ELR (cell line): ENCODE measurements at regions not wholly inside any gene's neighbourhood (a gene's known extent, or its start where the extent isn't known, plus 50 kb on each side); places are given as distances from the start of the nearest gene placed in this dataset.

Source experiments
- DNase-seq: peaks from one replicate; pipeline ENCODE4 v3.0.0-alpha.2; 2015; ENCODE audit warnings: low read depth

DNA sequence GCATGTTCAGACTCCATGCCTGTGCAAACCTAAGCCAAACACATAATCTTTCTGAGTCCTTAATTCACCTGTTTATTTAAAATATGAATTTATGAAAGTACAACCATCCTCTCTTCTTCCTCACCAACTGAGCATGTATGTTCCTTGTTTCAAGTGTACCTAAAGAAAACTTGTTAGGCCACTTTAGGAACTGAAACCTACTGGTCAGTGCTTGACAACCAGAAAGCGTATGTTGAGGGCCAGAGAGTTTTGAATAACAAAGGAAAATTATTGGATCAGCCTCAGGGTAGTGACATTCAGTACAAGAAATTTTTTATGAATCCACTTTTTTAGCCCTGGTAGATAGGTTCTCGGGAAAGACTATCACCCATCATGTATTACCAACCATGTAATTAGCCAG lies 847.6 kb upstream of the CELF4 start:
- DNase-seq, result no peak

DNA sequence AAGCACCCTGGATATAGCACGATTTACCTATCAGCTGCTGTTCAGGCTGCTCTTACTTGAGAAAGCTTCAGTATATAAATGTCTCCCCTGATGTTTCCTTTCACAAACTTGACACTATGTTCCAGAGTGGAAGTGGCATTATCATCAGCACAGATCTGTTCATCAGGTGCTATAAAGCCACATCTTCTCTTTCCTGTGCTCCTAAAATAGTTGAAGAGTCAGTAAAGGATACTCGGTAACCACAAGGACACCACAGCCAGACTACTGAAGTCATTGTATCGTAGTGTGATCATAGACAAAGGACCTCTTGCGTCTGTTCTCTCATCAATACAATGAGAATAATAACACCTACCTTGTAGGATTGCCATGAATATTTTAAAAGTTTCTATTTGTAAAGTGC lies 841.0 kb upstream of the CELF4 start:
- no peak for DNase-seq

DNA sequence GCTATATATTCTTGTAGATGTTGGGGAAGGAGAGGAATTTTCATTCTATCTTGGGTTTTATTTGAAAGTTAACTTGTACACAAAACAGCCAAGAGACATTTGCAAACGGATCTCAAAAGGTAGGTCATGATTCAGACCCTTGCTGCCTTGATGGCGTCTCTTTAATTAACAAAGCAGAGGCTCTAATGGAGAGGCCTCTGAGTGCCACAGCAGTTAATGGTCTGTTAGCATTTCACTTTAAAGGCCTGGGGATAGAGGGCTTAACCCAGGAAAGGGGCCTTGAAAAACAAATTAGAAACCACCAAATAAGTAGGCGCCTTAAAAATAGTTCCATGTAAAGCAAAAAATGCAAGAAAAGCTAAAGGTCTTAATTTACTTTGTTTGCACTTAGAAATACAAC lies 836.9 kb upstream of the CELF4 start:
- no peak for DNase-seq

DNA sequence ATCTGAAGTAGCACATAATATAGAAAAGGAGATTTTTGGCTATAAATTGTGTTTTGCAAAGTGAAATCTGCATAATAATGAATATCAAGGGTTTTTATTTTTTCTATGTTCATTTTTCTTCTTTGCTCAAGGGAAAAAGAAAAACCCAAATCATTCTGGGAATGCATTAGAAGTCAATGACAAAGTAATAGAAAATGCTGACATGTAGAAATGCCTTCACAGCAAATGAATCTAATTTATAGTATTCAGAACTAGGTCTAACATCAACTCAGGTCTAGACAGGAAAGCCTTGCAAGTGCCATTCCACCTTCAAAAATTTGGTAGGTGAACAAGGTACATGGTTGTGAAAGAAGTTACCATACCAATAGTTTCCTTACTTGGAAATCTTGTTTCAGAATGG lies 831.5 kb upstream of the CELF4 start:
- DNase-seq, result no peak

DNA sequence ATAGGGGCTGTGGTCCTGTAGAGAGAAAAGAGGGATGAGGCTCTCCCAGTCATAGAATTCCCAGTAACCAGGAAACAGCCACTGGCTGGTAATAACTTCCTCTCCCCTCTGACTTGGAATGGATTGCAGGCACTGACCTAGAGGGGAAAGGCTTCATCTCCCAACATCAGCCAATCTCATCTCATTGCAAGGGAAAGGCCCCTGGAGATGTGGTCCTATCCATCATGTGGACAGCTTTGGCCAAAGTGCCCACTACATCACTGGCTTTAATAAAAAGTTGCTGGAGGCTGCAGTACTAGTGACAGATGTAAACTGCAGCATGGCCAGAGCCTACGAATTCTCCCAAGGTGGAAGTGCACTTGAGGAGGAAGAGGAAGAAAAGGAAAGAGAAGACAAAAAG lies 820.5 kb upstream of the CELF4 start:
- DNase-seq, result no peak

DNA sequence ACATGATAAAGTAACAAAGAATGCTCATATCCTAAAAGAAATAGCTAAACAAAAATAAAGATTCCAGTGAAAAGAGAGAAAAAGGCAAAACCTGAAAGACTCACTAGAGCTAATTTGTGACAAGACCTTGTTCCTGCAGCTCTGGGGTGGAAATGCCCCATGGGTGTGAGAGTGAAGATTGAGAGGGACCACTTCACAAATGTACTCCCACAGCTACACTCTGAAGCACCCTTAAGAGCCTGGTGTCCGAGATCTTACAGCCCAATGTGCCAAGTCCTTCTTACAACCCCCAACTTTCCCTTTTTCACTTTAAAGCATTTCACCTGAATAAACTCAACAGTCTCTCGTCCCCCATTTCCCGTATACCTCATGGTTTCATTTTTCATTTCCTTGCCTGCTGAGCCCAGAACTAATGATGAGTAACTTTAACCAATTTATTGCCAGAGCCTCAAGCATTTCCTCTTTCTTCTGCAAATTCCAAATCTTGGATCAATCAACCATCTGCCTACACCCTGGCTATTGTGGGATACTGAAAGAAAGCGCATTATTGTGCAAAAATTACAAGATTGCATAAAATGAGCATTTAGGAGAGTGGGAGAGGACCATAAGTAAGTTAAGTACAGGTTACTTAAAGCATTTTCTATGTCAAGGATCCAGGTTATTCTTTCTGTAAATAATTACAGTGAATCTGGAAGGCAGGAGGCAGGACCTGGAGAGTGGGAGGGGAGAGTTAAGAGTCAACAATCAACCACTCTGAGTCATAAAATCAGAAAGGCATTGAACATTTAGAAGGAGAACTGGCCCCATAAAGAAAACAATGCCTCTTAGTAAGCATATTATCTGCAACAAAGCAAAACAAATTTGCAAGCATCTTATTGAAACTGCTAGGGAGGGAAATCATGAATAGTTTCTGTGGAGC lies 804.4 kb upstream of the CELF4 start:
- DNase-seq, result no peak

DNA sequence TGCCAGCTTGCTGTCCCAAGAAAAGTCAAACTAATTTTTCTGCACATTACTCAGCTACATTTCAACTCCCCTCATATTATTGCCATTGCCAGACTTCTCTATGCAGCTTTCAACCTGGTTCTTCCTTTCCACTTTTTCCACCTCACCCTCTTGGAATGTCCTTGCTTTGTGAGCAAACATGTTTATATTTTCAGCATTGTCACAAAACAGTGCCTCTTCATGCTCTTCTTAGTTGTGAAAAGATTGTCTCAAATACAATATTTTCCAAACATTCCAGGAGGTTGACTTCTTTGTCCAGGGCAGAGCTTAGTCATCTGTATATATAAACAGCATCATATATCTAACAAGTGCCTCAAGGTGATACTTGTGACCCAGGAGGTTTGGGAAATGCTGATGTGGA lies 803.3 kb upstream of the CELF4 start:
- DNase-seq, result no peak

DNA sequence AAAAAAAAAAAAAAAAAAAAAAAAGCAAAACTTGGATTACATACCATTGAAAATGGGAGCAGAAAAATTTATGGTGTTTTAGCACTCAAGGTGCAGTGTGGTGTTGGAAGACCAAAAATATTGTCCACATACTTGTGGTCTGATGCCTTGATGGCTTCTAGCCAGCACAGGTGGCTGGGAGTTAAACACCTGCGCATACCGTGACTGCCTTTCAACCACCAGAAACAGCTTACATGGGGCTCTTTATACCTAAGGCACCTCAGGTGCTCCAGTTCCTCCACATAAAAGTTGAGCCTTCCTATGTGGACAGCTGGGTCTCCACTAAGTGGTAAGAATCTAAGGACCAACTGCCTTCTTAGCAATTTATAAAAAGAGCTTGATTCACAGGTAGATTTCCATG lies 802.6 kb upstream of the CELF4 start:
- DNase-seq, result no peak

DNA sequence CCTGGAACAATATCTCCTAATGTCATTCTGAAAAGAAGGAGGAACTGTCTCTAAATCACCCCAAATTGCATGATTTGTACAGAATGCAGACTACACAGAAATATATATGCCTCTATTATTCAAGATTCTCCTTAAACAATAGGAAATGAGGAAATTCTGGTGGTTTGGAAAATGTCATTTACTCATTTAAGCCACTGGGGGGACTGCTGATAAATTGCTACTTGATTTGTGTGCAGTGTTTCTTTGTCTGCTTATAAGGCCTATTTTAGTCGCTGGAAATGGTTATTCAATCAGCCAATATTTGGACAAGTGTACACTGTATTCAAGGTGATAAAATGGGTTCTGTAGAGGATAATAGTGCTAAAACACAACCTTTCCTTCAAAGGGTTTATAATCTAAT lies 801.9 kb upstream of the CELF4 start:
- DNase-seq, result no peak

DNA sequence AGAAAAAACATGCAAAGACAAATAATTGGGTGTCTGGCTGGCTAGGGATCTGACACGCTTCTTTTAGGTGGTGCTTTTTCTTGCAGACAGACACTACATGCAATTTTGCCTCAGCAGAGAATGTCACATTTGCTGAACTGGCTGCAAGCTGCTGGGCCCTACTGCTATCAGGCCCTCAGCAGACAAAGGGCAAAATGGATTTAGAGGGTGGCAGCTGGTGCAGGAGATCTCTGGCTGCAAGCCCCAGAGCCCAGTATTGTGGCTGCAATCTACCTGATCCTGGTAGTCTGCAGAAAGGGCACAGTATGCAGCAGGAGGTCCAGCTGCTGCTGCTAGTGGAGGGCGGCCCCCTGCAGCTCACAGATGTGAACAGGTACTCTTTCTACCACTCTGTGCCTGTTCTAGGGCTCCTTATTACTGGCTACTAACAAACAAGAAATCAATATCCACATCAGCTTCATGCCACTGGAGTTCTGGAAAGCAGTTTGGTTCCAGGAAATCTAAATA lies 796.7 kb upstream of the CELF4 start:
- no peak for DNase-seq

DNA sequence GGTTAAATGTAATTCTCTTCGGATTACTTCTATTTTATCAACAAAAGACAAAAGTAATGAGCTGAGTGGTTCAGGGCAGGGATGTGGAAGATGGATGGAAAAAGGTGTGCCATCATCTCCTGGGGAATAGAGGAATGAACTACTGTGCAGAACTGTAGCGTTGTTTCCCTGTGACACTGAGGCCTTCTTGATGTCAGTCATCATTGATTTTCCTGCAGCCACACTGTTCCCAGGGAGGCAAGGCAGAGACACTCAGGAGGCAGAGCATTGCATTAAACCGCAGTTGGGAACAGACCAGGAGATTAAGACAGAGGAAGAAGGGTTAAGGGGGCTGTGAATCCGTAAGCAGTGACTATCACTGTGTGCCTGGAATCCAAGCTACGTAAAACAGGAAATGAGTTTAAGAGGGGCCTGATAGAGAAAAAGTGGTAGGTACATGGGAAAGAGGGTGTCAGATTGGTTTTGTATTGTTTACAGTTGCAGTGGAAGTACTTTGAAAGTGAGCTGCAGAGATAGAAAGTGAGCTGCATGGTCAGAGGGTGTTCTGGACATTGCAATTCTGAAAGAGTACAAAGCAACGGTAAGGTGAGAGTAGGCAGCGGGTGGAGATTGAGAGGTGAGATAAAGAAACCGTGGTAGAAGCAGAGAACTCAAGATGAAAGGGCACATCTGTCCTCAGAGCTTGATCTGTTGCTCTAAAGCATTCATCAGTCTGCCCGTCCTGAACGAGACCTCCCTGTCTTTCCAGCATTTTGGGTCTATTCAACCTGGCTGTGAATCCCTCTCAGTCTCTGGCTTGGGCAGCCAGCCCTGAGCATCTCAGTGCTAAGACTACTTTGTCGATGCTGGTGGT lies 793.4 kb upstream of the CELF4 start:
- no peak for DNase-seq

DNA sequence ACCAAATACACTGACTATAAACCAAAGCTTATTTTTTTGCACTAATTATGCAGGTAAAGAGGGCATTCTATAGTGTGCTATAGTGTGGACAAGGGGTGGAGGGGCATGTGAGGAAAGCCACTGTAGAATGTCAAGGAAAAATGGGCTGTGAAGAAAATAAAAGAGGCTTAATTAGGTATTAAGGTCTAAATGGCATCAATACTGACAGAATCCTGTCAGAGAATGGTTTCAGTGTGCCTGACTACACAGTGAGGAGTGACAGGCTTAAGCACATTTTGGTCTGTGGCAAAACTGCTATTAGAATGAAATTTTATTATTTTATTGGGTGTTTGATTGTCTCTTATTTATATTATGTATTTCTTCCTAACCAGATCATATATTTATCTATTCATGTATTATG lies 787.6 kb upstream of the CELF4 start:
- no peak for DNase-seq

DNA sequence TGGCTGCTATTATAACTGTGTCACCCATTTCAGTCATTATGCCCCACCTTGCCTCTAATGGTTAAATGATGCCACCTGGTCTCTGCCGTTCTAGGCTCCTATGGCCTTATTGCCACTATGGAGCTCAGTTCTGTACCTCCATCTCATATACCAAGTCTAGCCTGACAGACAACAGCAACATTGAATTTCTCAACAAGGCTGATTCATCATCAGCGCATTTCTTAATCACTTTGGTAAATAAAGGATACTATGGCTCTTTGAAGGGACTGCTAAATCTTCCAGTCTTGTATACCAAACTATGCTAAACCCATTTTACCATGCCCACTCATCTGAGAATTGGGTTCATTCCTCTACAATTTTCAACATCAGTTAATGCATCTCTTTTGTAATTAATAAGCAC lies 784.5 kb upstream of the CELF4 start:
- no peak for DNase-seq

DNA sequence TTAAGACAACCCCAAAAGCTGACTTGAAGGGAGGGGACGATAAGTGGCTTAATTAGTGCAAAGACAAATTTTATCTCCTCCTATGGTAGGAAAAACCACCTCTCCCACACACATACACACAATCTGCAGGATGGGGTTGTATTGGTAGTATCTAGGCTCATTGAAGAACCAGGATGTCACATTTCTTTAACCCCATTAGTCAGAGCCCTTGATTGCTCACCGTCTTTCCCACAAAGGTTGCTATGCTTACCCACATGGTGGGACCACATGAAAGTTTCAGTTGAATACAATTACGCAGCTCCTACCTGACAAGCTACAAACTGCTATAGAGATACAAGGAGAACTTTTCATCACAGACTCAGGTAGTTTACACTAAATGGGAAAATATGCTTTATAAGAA lies 765.0 kb upstream of the CELF4 start:
- no peak for DNase-seq

DNA sequence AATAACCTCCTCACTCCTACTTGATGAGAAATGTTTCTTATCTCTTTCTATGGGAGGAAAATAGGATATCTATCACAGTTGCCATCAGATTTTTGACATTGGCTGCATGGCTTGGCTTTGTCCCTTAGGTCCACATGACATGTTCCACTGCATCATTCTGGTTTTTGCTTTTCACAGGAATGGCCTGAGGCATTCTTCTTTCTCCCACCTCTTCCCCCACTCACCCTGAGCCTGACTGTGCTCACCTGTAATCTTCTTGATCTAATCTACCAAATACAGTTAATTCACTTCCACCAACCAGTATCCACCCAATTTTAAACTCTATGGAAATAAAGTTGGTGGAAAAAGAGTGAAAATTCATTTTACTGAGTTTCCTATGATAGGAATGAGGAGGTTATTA lies 763.5 kb upstream of the CELF4 start:
- DNase-seq, result no peak

DNA sequence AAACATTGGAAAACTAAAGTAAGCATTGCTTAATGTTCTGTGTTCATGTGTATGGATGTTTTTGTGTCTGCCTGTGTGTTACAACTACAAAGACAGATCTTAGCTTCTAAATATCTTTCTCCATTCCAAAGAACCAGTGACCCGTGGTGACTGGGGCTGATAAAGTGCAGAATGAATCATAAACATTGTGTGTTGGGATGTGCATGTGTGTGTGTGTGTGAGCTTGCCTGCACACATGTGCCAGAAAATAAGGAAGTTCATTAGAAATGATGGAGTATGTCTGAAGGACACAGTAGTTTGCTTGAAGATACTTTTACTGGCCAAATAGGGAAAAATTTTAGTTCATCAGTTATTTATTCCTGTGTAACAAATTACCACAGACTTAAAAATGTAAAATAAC lies 756.6 kb upstream of the CELF4 start:
- DNase-seq, result no peak

DNA sequence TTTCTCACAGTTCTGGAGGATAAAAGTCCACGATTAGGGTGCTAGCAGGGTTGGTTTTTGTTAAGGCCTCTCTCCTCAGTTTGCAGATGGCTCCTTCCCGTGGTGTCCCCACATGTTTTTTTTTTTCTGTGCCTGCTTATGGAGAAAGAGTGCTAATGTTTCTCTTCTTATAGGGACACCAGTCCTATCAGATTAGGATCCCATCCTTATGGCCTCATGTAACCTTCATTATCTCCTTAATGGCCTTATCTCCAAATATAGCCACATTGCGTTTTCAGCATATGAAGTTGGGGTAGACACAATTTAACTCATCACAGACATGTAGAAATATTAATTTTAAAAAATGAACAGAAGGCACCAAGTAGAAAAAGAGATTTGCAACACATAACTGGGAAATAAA lies 755.7 kb upstream of the CELF4 start:
- DNase-seq, result no peak

DNA sequence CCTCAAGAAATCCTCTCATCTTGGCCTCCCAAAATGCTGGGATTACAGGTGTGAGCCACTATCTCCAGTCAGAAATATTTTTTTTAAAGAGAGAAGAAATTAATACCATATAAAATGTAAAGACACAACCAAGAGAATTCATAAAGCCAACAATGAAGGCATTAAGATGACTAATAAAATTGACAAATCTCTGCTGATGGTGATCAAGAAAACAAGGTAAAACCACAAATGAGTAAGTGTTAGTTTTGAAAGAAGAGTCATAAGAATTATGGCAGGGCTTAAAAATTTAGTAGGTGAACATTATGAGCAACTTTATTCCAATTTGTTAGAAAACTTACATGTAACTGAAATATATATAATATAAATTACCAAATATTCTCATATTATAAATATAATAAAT lies 752.8 kb upstream of the CELF4 start:
- no peak for DNase-seq

DNA sequence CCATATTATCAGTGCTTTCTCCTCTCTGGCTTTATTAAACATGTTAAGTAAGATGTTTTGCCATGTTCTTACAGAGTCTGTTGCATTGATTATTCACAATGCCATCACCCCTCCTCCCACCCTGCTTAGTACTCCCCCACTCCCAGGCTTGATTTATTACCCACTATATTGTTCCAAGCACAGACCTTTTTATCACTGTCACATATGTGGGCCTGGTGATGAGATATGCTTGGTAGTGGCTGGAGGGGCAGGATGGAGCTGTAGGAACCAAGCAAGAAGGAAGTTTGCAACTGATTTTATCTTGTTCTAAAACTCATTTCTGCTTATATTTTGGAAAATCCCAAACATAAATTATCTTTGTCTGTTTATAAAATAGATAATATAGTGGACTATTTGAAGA lies 748.2 kb upstream of the CELF4 start:
- DNase-seq, result no peak

DNA sequence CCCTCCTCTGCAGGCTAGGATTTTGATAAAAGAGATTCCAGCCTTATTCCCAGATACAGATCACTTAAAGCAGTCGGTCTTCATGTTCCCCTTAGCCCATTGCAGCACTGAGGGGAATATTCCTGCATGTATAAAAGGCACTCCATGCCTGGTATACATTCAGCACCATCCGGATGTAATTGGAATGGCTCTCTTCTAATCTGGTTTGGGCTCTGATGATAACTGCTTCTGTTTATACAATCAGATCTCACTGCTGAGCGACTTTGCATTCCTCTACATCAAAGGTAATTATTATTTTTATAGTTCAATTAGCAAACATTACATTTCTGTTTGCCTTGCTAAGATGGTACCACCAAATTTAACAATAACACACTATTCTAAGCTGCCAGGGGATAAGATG lies 746.9 kb upstream of the CELF4 start:
- no peak for DNase-seq

DNA sequence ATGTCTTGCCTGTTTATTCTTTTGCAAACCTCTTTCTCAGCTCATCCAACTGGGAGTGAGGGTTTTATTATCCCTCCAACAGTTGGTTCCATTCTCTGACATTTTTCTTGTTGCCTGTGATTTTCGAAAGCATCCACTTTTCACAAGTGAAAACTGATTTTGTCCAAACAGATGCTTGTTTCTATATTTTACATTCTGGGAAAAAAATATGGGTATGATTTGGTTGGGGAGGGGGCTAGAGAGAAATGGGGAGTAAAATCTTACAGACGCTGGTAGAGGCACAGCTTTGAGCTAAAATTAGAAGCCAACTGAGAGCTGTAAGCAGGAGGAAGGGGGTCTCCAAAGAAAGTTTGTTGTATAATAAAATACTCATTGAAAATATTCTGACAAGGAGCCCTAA lies 745.3 kb upstream of the CELF4 start:
- no peak for DNase-seq

DNA sequence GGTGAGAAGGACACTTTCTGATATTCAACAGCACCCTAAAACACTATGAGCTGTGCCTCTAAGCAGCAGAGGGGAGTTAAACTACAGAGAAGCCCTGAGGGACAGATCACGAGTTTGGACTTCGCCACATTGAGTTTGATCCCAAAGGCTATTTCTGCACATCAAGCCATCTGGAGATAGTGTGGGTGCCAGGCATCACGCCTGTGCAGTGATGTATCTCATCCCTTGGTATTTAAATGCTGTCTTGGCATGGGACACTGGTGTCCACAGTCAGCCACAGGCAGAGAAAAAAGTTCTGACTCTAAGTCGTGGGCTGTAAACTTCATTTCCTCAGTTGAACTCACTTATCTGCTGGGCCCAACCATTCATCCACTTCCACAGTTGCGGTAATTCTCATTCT lies 742.3 kb upstream of the CELF4 start:
- no peak for DNase-seq

DNA sequence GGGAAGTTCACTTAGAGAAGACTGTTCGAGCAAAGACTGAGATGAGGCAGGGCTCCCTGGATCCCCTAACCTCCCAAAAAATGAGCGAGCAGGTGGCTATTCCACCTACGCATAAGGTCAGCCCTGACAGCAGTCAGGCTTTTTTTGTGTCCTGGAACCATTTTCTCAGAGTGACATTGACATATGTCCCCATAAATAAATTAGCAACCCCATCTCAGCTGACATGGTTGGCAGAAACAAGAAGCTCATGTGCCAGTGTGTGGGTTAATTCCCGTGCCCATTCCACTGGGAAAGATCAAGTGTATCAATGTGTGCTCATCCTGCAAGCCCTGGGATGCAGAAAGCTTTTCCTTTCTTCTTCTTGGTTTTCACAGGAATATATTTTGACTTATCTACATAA lies 740.4 kb upstream of the CELF4 start:
- no peak for DNase-seq
